HG03196 (cell line): ENCODE measurements at regions not wholly inside any gene's neighbourhood (a gene's known extent, or its start where the extent isn't known, plus 50 kb on each side); places are given as distances from the start of the nearest gene placed in this dataset.
"Not testable (repeated sequence)": the region's sequence is repeated elsewhere in the genome, so short reads cannot be mapped to it uniquely, and the experiment has no call there.

Experiments
- ATAC-seq: cut with Tn5 transposase; IDR thresholded peaks from one replicate; pipeline ENCODE4 v1.9.1; 2021; ENCODE audit not compliant: unreplicated experiment

DNA sequence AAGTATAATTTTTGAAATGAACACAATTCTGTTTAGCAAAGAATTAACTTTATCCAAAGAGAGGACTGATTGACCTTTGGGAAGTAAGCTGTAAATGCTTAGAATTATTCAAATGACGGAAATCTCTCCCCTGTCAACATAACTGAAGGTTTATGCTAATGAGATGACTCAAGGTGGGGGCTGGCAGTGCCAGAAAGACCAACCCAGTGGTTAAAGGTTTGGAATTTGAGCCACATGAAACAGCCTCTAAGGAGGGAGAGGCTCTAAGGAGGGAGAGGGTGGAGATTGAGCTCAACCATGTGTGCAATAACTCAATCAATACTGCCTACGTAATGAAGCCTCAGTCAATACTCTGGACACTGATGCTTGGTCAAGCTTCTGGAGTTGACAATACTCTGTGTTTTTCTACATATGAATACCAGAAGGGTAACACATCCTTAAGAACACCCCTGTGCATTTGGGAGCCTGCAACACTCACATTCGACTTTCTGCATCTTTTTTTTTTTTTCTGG lies 123.4 kb upstream of the TENT5A start:
- no peak for ATAC-seq

GRCh38 chr6:81869749-81870508 lies 117.4 kb upstream of the TENT5A start:
- ATAC-seq: not testable (repeated sequence)

DNA sequence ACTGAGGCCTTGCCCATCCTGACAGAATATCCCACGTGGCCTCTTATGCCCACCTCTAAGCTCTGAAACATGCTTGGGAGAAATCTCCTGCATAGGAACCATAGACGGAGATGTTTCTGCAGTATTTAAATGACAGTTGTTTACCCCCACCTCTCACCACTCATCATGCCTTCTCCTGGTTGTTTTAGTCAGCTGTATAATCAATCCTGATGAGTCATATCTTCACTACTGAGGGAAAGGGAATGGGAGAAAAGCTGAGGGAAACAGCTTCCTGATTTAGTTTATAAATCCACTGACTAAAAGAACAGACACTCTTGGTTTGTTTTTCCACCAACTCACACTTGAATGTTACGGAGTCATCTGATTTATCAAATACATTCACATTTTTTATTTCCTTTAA lies 113.2 kb upstream of the TENT5A start:
- no peak for ATAC-seq

GRCh38 chr6:81864124-81864523 lies 111.6 kb upstream of the TENT5A start:
- no peak for ATAC-seq

DNA sequence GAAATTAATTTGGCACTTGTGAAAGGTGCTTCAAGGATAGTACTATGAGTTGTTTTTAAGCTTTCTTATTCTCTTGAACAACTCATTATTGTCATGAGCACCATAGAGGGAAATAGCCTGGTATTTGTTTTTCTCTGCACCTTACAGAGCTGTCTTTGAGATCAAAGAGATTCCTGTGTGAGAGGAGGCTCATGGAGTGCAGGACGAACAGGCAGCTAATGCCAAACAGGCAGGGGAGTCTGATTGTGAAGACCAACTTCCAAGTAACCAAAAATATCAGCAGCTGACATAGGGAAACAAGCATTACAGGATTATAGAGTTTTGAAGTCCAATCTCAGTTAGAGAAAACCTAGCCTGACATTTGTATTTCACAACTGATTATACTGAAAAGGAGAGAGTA lies 110.6 kb upstream of the TENT5A start:
- ATAC-seq: no peak

- ATAC-seq: no peak
These were observed 108.8 kb upstream of the TENT5A start for GRCh38 chr6:81861281-81861680.

DNA sequence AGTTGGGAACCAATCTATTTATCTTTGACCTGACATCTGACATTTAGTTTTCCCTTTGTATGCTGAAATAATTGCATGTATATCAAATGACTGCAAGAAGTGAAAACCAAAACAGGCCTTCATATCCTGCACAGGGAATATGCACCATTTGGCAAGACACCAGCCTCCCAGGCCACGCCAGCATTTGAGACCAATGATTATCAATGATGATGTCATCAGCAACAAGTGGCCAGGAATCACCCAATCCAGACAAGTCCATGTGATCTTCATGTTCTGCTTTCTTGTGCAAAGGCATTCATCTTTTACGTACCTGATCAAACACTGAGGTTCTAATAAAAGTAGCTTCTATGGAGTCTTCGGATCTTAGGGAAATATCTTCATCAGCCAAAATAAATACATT lies 107.4 kb upstream of the TENT5A start:
- no peak for ATAC-seq

GRCh38 chr6:81857812-81858211 lies 105.3 kb upstream of the TENT5A start:
- no peak for ATAC-seq

GRCh38 chr6:81856872-81857271 lies 104.4 kb upstream of the TENT5A start:
- no peak for ATAC-seq

GRCh38 chr6:81854474-81854873 lies 102.0 kb upstream of the TENT5A start:
- no peak for ATAC-seq

DNA sequence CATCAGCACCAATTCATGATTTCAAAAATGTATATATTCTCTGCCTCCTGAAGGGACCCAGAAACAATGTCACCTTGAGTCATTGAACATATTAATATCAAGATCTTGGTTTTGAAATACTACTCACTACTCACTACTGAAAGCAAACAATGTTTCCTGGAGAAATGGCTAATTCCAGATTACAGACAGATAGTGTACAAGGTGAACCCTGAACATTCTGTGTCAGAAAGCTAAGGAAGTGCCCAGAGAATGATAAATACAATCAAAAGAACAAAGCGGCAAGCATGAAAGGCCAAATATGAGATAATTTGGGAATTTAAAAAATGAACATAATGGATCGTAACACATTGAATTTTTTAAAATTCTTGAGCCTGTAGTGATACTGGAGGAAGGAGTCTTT lies 101.5 kb upstream of the TENT5A start:
- no peak for ATAC-seq

DNA sequence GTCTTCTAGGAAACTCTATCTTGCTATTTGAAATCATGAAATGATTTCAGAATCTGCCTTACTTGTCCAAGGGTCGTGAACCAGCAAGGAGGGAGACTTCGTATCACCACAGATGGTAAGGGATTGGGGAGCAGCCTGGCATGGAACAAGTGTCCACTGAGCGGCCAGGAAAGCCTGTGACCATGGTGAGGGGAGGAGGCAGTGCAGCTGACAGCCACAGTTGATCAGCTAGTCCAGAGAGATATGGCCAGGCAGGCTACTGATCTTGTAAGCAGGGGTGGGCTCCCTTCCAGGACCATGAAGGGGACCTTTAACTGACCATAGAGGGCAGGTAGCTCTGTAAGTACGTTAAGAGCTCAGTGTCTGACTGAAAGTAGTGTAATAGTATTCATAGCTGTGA lies 96.8 kb upstream of the TENT5A start:
- ATAC-seq: no peak

GRCh38 chr6:81847866-81848265 lies 95.4 kb upstream of the TENT5A start:
- no peak for ATAC-seq

DNA sequence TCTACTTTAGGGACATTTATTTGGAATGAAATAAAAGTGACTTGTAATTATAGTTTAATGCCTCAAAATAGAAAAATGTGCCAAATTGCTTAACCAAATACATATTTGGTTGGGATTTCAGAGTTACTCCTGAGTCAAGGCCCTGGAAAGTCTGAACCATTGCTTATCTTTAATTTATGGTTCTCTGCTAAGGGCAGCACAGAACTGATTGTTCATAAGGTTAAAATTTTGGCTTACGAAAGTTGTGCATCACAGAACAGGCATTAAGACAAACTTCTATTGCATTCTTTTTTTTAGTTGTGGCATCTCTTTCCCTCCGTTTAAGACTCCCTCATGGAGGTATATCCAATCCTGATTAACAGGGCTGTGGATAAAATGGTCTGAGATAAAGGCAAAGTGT lies 92.2 kb upstream of the TENT5A start:
- ATAC-seq: no peak

DNA sequence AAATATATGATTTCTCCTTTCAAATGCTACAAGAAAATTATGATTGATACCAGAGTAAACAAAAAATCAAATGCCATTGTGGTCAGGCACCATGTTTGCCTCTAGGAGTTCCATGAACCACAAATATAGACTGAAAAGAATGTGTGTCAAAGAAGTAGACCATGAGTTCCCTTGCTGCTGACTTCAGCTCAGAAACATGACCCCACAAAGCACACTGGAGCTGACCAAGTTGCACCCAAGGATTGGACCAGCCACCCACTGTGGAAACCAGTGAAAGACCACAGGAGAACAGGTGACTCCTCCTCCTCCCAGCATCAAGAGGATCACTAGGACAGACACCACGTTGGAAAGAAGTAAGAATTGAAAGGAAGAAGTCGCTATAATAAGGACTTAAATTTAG lies 90.8 kb upstream of the TENT5A start:
- no peak for ATAC-seq

DNA sequence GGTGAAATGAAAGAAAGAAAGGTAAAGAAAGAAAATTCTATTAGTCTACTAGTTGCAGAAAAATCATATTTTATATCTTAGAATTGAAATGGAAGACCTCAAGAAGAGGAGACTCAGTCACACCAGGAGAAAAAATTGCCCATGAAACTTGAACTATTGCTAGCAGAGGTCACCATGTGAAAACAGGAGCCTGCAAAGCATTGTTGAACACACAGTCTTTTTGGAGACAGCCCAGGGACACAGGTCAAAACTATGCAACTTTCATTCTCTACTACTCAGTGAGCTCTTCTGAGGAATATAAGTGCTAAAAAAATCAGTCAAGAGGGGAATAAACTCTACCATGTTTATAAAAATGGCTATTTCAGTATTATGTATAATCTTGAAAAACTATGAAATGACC lies 89.8 kb upstream of the TENT5A start:
- ATAC-seq: no peak

GRCh38 chr6:81838724-81839426 lies 86.4 kb upstream of the TENT5A start:
- no peak for ATAC-seq

- ATAC-seq: no peak
These were observed 85.5 kb upstream of the TENT5A start for GRCh38 chr6:81838031-81838430.

DNA sequence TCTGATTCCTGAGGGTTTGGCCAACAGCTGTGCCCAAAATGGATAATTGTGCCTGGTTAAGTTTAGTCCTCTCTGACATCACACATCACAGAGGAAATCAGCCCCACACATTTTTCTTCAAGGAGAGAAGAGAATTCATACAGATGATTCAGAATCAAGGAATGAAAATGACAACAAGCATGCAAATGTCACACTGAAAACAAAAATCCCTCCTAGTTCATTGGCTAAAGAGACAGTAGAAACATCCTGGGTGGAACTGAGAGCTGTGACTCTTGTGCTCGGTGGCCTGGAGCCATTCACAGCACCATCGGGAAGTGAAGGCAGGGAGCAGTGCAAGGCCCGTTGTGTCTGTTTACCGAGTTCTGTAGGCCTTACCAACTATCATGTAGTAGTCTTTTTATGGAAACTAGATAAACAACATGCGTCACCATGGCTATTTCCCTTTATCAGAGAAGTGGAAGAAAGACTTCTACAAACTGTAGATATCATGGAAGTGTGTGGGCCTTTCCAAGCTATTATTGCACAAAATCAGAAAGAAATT lies 81.7 kb upstream of the TENT5A start:
- no peak for ATAC-seq

DNA sequence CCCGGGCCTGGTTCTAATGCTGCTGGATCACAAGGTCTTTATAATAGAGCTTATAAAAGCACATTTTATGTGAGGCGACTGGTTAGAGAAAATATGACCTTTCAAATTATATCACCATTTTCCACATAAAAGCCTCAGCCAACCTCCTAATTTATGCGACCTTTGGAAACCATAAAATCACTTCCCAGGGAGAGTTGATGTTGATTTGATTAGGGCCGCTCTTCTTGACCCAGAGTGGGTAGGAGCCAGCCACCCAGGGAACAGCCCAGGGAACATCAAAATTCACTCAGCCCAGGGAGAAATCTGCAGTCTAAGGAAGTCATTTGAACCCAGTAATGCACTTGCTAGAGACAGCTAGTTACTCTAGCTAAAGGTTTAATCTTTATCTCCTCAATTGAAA lies 79.8 kb upstream of the TENT5A start:
- ATAC-seq: no peak

GRCh38 chr6:81831274-81831673 lies 78.8 kb upstream of the TENT5A start:
- ATAC-seq: no peak

GRCh38 chr6:81826784-81827183 lies 74.3 kb upstream of the TENT5A start:
- ATAC-seq: no peak
